H1 (cell line): ENCODE measurements at regions not wholly inside any gene's neighbourhood (a gene's known extent, or its start where the extent isn't known, plus 50 kb on each side); places are given as distances from the start of the nearest gene placed in this dataset.

Experiments
- CTCF ChIA-PET: fragments of 300-600 bp; sonication (Branson Sonifier 250); formaldehyde crosslinking; loops from one replicate; lab custom pipeline; 2021; ENCODE audit not compliant: partially characterized antibody; lab: Charles Lee
- POLR2A ChIA-PET: fragments of 300-600 bp; sonication (Branson Sonifier 250); formaldehyde crosslinking; loops from one replicate; lab custom pipeline; 2021; ENCODE audit warnings: inconsistent platforms; ENCODE audit not compliant: partially characterized antibody; lab: Charles Lee
- DNase-seq, 2 experiments: peaks; one replicate each; pipeline versions ENCODE4 v3.0.0 to v3.0.0-alpha.2; 2010 to 2022; ENCODE audit warnings: low spot score in 2 of 2, low read depth in 1 of 2, mixed read lengths in 1 of 2
- FAIRE-seq: peaks from 2 replicates; lab custom pipeline; 2011; peaks lifted over from hg19 to GRCh38; lab: Jason Lieb, UNC
- H2AFZ ChIP-seq: 2 replicates; pipeline ENCODE4 v1.8.1; 2012; ENCODE audit warnings: low read length, inconsistent platforms
- H2AK5ac ChIP-seq: 2 replicates; pipeline ENCODE4 v1.6.1; 2013; ENCODE audit warnings: low read depth, low read length
- H2BK120ac ChIP-seq: replicated peaks from 2 replicates; pipeline ENCODE3; 2013; ENCODE audit warnings: low read depth, low read length, inconsistent platforms
- H2BK12ac ChIP-seq: 2 replicates; pipeline ENCODE4 v1.6.1; 2013; ENCODE audit warnings: low read depth, low read length
- H2BK15ac ChIP-seq: 2 replicates; pipeline ENCODE4 v1.6.1; 2013; ENCODE audit warnings: low read length
- H2BK20ac ChIP-seq: 2 replicates; pipeline ENCODE4 v1.6.1; 2013; ENCODE audit warnings: low read length
- H2BK5ac ChIP-seq: 2 replicates; pipeline ENCODE4 v1.6.1; 2013; ENCODE audit warnings: low read depth, low read length
- H3K14ac ChIP-seq: 2 replicates; pipeline ENCODE4 v1.6.1; 2013; ENCODE audit warnings: inconsistent platforms; ENCODE audit not compliant: insufficient read length
- H3K18ac ChIP-seq: 2 replicates; pipeline ENCODE4 v1.6.1; 2013; ENCODE audit warnings: low read length; ENCODE audit errors: extremely low read depth
- H3K23ac ChIP-seq: 2 replicates; pipeline ENCODE4 v1.6.1; 2013; ENCODE audit warnings: inconsistent platforms; ENCODE audit not compliant: insufficient read length
- H3K23me2 ChIP-seq: 2 replicates; pipeline ENCODE4 v1.6.1; 2013; ENCODE audit warnings: low read depth, low read length
- H3K27ac ChIP-seq: 2 replicates; pipeline ENCODE4 v1.6.1; 2011; ENCODE audit warnings: low read depth, low read length, inconsistent platforms
- H3K27me3 ChIP-seq, 4 experiments: replicated peaks in 1 of 4; 1 replicate in 1 of 4; 2 replicates in 3 of 4; pipeline versions ENCODE4 v1.6.1 to v1.8.1; 2011 to 2013; ENCODE audit warnings: low read length in 3 of 4, mild to moderate bottlenecking in 3 of 4, inconsistent platforms in 2 of 4, mixed read lengths in 2 of 4, moderate library complexity in 1 of 4; ENCODE audit not compliant: control insufficient read depth in 3 of 4, insufficient read depth in 3 of 4; ENCODE audit errors: extremely low read depth in 1 of 4
- H3K36me3 ChIP-seq, 4 experiments: 2 replicates each; pipeline versions ENCODE4 v1.6.1 to v1.8.1; 2011 to 2013; ENCODE audit warnings: mild to moderate bottlenecking in 4 of 4, low read length in 3 of 4, moderate library complexity in 2 of 4, control low read depth in 1 of 4, inconsistent platforms in 1 of 4; ENCODE audit not compliant: insufficient read depth in 4 of 4, control insufficient read depth in 2 of 4
- H3K4ac ChIP-seq: replicated peaks from 2 replicates; pipeline ENCODE3; 2013; ENCODE audit warnings: low read length, low read depth, mixed read lengths, inconsistent platforms; ENCODE audit not compliant: insufficient read length
- H3K4me1 ChIP-seq, 4 experiments: replicated peaks in 1 of 4; 1 replicate in 1 of 4; 2 replicates in 3 of 4; pipeline versions ENCODE4 v1.6.1 to v1.8.1; 2011 to 2013; ENCODE audit warnings: low read length in 3 of 4, inconsistent platforms in 2 of 4, mixed read lengths in 1 of 4; ENCODE audit not compliant: insufficient read depth in 4 of 4, control insufficient read depth in 3 of 4
- H3K4me2 ChIP-seq, 2 experiments: 2 replicates each; pipeline versions ENCODE4 v1.6.1 to v1.8.1; 2011 to 2013; ENCODE audit warnings: low read depth in 2 of 2, low read length in 2 of 2, control low read depth in 1 of 2, inconsistent platforms in 1 of 2, mild to moderate bottlenecking in 1 of 2; ENCODE audit not compliant: insufficient read depth in 1 of 2
- H3K4me3 ChIP-seq, 4 experiments: fragments of 200-600, 300-600 bp in 1 of 4; sonication (generic), shearing (Covaris generic), sonication (Bioruptor Twin) in 1 of 4; 2 replicates each; pipeline versions ENCODE4 v1.5.1 to v1.8.1; 2011 to 2016; ENCODE audit warnings: low read length in 4 of 4, low read depth in 3 of 4, control low read depth in 2 of 4, inconsistent platforms in 2 of 4, mild to moderate bottlenecking in 2 of 4, mixed read lengths in 1 of 4, moderate library complexity in 1 of 4; ENCODE audit not compliant: insufficient read depth in 2 of 4; ENCODE audit errors: extremely low read depth in 1 of 4
- H3K56ac ChIP-seq: replicated peaks from 2 replicates; pipeline ENCODE3; 2013; ENCODE audit warnings: low read depth, mild to moderate bottlenecking, mixed read lengths, low read length, inconsistent platforms; ENCODE audit not compliant: insufficient read length
- H3K79me1 ChIP-seq: 2 replicates; pipeline ENCODE4 v1.6.1; 2013; ENCODE audit warnings: low read depth, low read length, control low read depth
- H3K79me2 ChIP-seq, 2 experiments: 2 replicates each; pipeline versions ENCODE4 v1.6.1 to v1.8.1; 2012 to 2013; ENCODE audit warnings: low read length in 2 of 2, mild to moderate bottlenecking in 2 of 2, inconsistent platforms in 1 of 2; ENCODE audit not compliant: insufficient read depth in 2 of 2, control insufficient read depth in 1 of 2
- H3K9ac ChIP-seq, 4 experiments: replicated peaks in 1 of 4; 1 replicate in 1 of 4; 2 replicates in 3 of 4; pipeline versions ENCODE4 v1.6.1 to v1.8.1; 2011 to 2013; ENCODE audit warnings: low read depth in 3 of 4, low read length in 3 of 4, control low read depth in 2 of 4, mild to moderate bottlenecking in 2 of 4, moderate library complexity in 2 of 4, inconsistent platforms in 1 of 4; ENCODE audit errors: extremely low read depth in 1 of 4
- H3K9me3 ChIP-seq, 2 experiments: 2 replicates each; pipeline versions ENCODE4 v1.6.1 to v1.8.1; 2012 to 2013; ENCODE audit warnings: mild to moderate bottlenecking in 2 of 2, moderate library complexity in 2 of 2, control low read depth in 1 of 2, inconsistent platforms in 1 of 2, low read depth in 1 of 2, low read length in 1 of 2, mixed read lengths in 1 of 2; ENCODE audit not compliant: insufficient read depth in 2 of 2
- H4K20me1 ChIP-seq, 2 experiments: replicated peaks in 1 of 2; 2 replicates each; pipeline versions ENCODE3 to v1.8.1; 2011 to 2013; ENCODE audit warnings: inconsistent platforms in 2 of 2, low read length in 2 of 2, mild to moderate bottlenecking in 1 of 2; ENCODE audit not compliant: insufficient read depth in 2 of 2, control insufficient read depth in 1 of 2
- H4K5ac ChIP-seq: 2 replicates; pipeline ENCODE4 v1.6.1; 2013; ENCODE audit warnings: low read length, low read depth, mixed read lengths, inconsistent platforms; ENCODE audit not compliant: insufficient read length
- H4K8ac ChIP-seq: 2 replicates; pipeline ENCODE4 v1.8.0; 2013; ENCODE audit warnings: mild to moderate bottlenecking, moderate library complexity, low read length, inconsistent platforms; ENCODE audit not compliant: insufficient read depth; ENCODE audit errors: extremely low read depth
- H4K91ac ChIP-seq: replicated peaks from 2 replicates; pipeline ENCODE3; 2013; ENCODE audit warnings: low read length, mixed read lengths, inconsistent platforms; ENCODE audit not compliant: insufficient read length
- EGR1 ChIP-seq: IDR thresholded peaks from 2 replicates; pipeline ENCODE4 v1.6.1; 2011; ENCODE audit warnings: low read depth, low read length, borderline replicate concordance
- NRF1 ChIP-seq: IDR thresholded peaks from 2 replicates; pipeline ENCODE4 v1.6.1; 2011; ENCODE audit warnings: mild to moderate bottlenecking, low read depth, low read length, improper control_type of control experiment
- SRF ChIP-seq: IDR thresholded peaks from 2 replicates; pipeline ENCODE4 v1.6.1; 2011; ENCODE audit warnings: mild to moderate bottlenecking, low read depth, low read length, moderate library complexity
- USF2 ChIP-seq: IDR thresholded peaks from 2 replicates; pipeline ENCODE4 v1.6.1; 2011; ENCODE audit warnings: low read length, improper control_type of control experiment
- WGBS, 2 experiments: shearing (Covaris generic) in 1 of 2; methylation state at CpG; one replicate each; pipeline versions ENCODE4 v1.1.6 to v1.1.7; 2013 to 2015; ENCODE audit warnings: low lambda C conversion rate in 2 of 2, mixed read lengths in 2 of 2, inconsistent platforms in 1 of 2, low coverage in 1 of 2, missing lambda C conversion rate in 1 of 2; ENCODE audit not compliant: insufficient replicate concordance in 2 of 2, insufficient coverage in 1 of 2, insufficient read length in 1 of 2; ENCODE audit errors: extremely low coverage in 1 of 2, missing lambda C conversion rate in 1 of 2; 5-methylcytosine and 5-hydroxymethylcytosine counted together

- Histone ChIP-seq H2BK20ac (no peak overlapping the region), H2AK5ac (no peak overlapping the region), H3K4ac (no peak overlapping the region), H3K27ac (no peak overlapping the region), H2BK12ac (no peak overlapping the region), H3K14ac (no peak overlapping the region), H3K9ac (no peak overlapping the region), H3K56ac (no peak overlapping the region), H3K79me1 (no peaks in the 10 kb centered on the region), H4K91ac (no peak overlapping the region), H2AFZ (no peak overlapping the region), H3K4me1 (no peaks in the 10 kb centered on the region; a peak in 1 of 7 replicates), H2BK5ac (no peak overlapping the region), H3K18ac (no peak overlapping the region), H4K8ac (no peak overlapping the region), H4K5ac (no peak overlapping the region), H2BK15ac (no peak overlapping the region), H4K20me1 (no peaks in the 10 kb centered on the region), H3K4me3 (no peak overlapping the region), H3K36me3 (no peaks in the 10 kb centered on the region), H3K9me3 (peaks cover 0 to 5% of the 10 kb centered on the region in 2 experiments; a peak in 2 of 4 replicates), H3K27me3 (peaks cover 0 to 1% (median 0%) of the 10 kb centered on the region in 4 experiments; a peak in 1 of 7 replicates), H3K23ac (no peak overlapping the region), H2BK120ac (no peak overlapping the region), H3K79me2 (no peaks in the 10 kb centered on the region), H3K23me2 (no peaks in the 10 kb centered on the region), H3K4me2 (no peak overlapping the region)
- POLR2A ChIA-PET, result no interaction called here
- FAIRE-seq, result no peak
- no peak for DNase-seq
- 93% methylated on average over 1 of the region's 1 CpG; no CpG with 5 or more reads in 1 of the 2 experiments for WGBS, 2 experiments
- CTCF ChIA-PET, result no interaction called here
- TF ChIP-seq EGR1 (no peak), SRF (no peak), NRF1 (no peak), USF2 (no peak)
Measured at GRCh38 chr6:112634376-112634775, 287.2 kb downstream of the RFPL4B start.
